ENCODE measurements at regions not wholly inside any gene's neighbourhood (a gene's known extent, or its start where the extent isn't known, plus 50 kb on each side); places are given as distances from the start of the nearest gene placed in this dataset.

DNA sequence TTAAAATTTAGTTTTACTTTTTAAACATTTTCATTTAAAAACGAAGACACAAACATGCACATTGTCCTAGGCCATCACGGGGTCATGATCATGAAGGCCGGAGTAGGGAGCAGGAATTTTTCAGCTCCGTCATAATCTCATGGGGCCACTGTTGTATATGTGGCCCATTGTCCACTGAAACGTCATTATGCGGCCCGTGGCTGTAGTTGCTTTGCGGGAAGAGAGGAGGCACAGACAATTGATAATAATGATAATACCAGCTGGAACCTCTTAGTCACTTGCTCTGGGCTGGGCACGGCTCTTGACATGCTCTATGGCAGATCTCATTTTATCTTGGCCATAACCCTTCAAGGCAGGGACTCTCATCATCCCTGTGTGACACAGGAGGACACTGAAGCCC is 56.5 kb upstream of the FNDC1 start:
- H3K4me3 ChIP-seq (ENCODE audit: low read depth, poor library complexity, severe bottlenecking), result no peak overlapping the region
- TF ChIP-seq, protein P1, sequence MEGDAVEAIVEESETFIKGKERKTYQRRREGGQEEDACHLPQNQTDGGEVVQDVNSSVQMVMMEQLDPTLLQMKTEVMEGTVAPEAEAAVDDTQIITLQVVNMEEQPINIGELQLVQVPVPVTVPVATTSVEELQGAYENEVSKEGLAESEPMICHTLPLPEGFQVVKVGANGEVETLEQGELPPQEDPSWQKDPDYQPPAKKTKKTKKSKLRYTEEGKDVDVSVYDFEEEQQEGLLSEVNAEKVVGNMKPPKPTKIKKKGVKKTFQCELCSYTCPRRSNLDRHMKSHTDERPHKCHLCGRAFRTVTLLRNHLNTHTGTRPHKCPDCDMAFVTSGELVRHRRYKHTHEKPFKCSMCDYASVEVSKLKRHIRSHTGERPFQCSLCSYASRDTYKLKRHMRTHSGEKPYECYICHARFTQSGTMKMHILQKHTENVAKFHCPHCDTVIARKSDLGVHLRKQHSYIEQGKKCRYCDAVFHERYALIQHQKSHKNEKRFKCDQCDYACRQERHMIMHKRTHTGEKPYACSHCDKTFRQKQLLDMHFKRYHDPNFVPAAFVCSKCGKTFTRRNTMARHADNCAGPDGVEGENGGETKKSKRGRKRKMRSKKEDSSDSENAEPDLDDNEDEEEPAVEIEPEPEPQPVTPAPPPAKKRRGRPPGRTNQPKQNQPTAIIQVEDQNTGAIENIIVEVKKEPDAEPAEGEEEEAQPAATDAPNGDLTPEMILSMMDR (IDR thresholded peaks at IDR 0.05), result no peak
- no peak for TF ChIP-seq POLR2A (IDR thresholded peaks at IDR 0.05)
- intact Hi-C loops (cut with DNase I; ENCODE audit: low total_unique reads), result no loop called here
- 75 to 88% methylated on average over 9 of the region's 9 CpGs for WGBS, 2 donors
- DNase-seq (ENCODE audit: low spot score in 2 of 2), result no peak

DNA sequence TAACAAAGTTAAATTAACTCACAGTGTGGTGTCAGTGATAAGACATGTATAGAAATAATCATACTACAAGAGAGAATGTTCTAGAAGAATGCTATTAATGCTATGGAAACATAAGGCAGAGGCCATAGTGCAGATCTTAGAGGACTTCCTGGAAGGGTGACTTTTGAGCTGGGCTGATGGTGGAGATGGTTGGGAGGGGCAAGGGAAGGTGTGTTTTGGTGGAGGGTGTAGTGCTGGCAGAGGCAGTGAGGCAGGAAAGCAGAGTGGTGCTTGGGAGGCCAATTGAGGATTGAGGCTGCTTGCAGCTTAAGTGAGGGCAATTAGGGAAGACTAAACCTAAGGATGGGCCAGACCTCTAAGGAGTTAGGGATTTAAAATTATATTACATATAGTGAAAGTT is 58.5 kb upstream of the FNDC1 start:
- H3K4me3 ChIP-seq (ENCODE audit: low read depth, poor library complexity, severe bottlenecking), result no peak overlapping the region
- intact Hi-C loops (cut with DNase I; ENCODE audit: low total_unique reads), result no loop called here
- no peak for TF ChIP-seq POLR2A (IDR thresholded peaks at IDR 0.05)
- TF ChIP-seq, protein P1 (IDR thresholded peaks at IDR 0.05), result no peak
- peak in 1 of 2 donors; percentile 5 for DNase-seq (ENCODE audit: low spot score in 2 of 2)

DNA sequence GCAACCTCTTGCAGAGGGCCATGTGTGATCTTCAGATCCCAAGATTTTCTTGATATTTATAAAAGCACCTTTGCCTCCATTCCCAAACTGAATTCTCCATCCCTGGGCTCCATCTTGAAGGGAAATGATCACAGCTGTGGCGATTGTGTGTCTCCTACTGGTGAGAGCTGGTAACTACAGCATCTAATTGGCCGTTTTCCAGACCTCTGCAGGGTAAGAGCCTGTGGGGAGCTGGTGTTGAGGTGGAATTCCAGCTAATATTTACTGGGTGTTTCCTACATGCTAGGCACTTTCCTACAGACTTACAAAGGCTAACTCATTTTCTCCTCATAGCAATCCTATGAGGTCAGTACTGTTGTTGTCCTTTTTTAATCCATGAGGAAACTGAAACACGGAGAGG is 59.2 kb upstream of the FNDC1 start:
- WGBS, 2 donors, result 26 to 43% methylated on average over 3 of the region's 3 CpGs
- no peak overlapping the region for H3K4me3 ChIP-seq (ENCODE audit: low read depth, poor library complexity, severe bottlenecking)
- intact Hi-C loops (cut with DNase I; ENCODE audit: low total_unique reads), result no loop called here
- TF ChIP-seq POLR2A (IDR thresholded peaks at IDR 0.05), result no peak
- TF ChIP-seq, protein P1 (IDR thresholded peaks at IDR 0.05), result no peak
- peak in 1 of 2 donors; percentile 62 for DNase-seq (ENCODE audit: low spot score in 2 of 2)

DNA sequence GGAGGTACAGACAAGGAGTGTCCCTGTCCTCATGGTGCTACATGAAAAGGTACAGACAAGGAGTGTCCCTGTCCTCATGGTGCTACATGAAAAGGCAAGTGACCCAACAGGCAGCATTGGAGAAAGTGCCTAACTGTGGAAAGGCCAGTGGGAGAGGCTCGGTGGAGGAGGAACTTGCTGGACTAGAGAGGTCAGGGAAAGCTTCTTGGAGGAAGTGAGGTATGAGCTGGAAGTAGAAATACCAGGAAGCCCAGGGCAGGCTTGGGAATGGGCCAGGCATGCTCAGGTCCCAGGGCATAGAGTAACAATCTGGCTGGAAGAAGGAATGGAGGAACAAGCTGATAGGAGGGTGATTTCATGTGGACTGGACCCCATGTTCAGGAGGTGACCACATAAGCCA is 59.8 kb upstream of the FNDC1 start:
- WGBS, 2 donors, result 63 to 75% methylated on average over 1 of the region's 1 CpG
- no peak for TF ChIP-seq POLR2A (IDR thresholded peaks at IDR 0.05)
- TF ChIP-seq, protein P1 (IDR thresholded peaks at IDR 0.05), result no peak
- intact Hi-C loops (cut with DNase I; ENCODE audit: low total_unique reads), result no loop called here
- DNase-seq (ENCODE audit: low spot score in 2 of 2), result peak in 1 of 2 donors; percentile 49
- H3K4me3 ChIP-seq (ENCODE audit: low read depth, poor library complexity, severe bottlenecking), result no peak overlapping the region

DNA sequence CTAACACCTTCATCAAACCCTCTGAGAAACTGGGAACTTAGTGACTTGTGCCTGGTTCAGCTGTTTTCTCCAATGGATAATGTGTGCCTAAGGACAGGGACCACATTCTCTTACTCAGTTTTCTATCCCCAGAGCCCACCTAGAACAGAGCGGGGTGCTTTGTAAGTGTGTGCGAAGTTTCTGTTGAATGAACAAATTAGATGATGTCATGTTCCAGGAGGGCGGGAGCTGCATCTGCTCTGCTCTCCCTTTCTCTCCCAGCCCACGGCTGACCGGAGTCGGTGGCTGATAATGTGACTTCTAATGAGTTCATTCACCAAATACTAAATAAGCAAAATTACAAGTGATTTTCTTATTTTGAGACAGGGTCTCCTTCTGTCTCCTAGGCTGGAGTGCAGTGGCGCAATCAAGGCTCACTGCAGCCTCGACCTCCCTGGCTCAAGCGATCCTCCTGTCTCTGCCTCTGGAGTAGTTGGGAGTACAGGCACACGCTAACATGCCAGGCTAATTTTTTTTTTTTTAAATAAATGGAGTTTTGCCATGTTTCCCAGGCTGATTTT is 60.7 kb upstream of the FNDC1 start:
- TF ChIP-seq, protein P1 (IDR thresholded peaks at IDR 0.05), result no peak
- no peak for TF ChIP-seq POLR2A (IDR thresholded peaks at IDR 0.05)
- DNase-seq (ENCODE audit: low spot score in 2 of 2), result peak in 1 of 2 donors; percentile 48
- H3K4me3 ChIP-seq (ENCODE audit: low read depth, poor library complexity, severe bottlenecking), result no peak overlapping the region
- intact Hi-C loops (cut with DNase I; ENCODE audit: low total_unique reads), result no loop called here
- 87 to 94% methylated on average over 10 of the region's 10 CpGs for WGBS, 2 donors
